Mammary epithelial cell (primary cell): ENCODE measurements at regions not wholly inside any gene's neighbourhood (a gene's known extent, or its start where the extent isn't known, plus 50 kb on each side); places are given as distances from the start of the nearest gene placed in this dataset.

Experiments
- CTCF ChIP-seq, 2 donors: IDR thresholded peaks in 1 of 2; conservative IDR thresholded peaks in 1 of 2; 2 replicates each; pipeline ENCODE4 v1.5.1; 2011 to 2012; ENCODE audit warnings: inconsistent platforms in 2 of 2, low read length in 2 of 2, mild to moderate bottlenecking in 2 of 2, control low read depth in 1 of 2, low read depth in 1 of 2; ENCODE audit not compliant: insufficient read depth in 1 of 2; ENCODE audit errors: extremely low read depth in 1 of 2
- EZH2 ChIP-seq: IDR thresholded peaks from 2 replicates; pipeline ENCODE4 v1.6.1; 2012; ENCODE audit warnings: low read length, inconsistent platforms, borderline replicate concordance

- TF ChIP-seq CTCF (conservative IDR thresholded peaks at IDR 0.05 in 1 of 2, IDR thresholded peaks at IDR 0.05 in 1 of 2; ENCODE audit: extremely low read depth in 1 of 2, insufficient read depth in 1 of 2, low read depth in 1 of 2, low read length in 2 of 2) = no peak
- TF ChIP-seq EZH2 = no peak
These were observed 110.7 kb downstream of the CRYAA start for GRCh38 chr21:43279578-43279894.
